OCI-LY1 (cell line): ENCODE measurements at regions not wholly inside any gene's neighbourhood (a gene's known extent, or its start where the extent isn't known, plus 50 kb on each side); places are given as distances from the start of the nearest gene placed in this dataset.

ENCODE experiments used
- H2AFZ ChIP-seq: fragments of 200-600 bp; sonication (generic), shearing (Covaris generic); 2 replicates; pipeline ENCODE4 v1.6.0; 2014; ENCODE audit warnings: antibody characterized with exemption, mild to moderate bottlenecking, low read length
- H3F3A ChIP-seq: fragments of 200-600 bp; sonication (generic), shearing (Covaris generic); 2 replicates; pipeline ENCODE4 v1.6.0; 2014; ENCODE audit warnings: mild to moderate bottlenecking, antibody characterized with exemption, low read length, moderate library complexity; ENCODE audit not compliant: insufficient read depth
- H3K27ac ChIP-seq: fragments of 200-600 bp; sonication (generic); 2 replicates; pipeline ENCODE4 v1.5.1; 2014; ENCODE audit warnings: low read length, mixed run types, mild to moderate bottlenecking, low read depth; ENCODE audit not compliant: poor library complexity, severe bottlenecking
- H3K27me3 ChIP-seq: fragments of 200-600 bp; sonication (generic); 2 replicates; pipeline ENCODE4 v1.6.0; 2014; ENCODE audit warnings: antibody characterized with exemption, mild to moderate bottlenecking, low read length, moderate library complexity; ENCODE audit not compliant: insufficient read depth
- H3K36me3 ChIP-seq: fragments of 200-600 bp; sonication (generic); 2 replicates; pipeline ENCODE4 v1.6.1; 2014; ENCODE audit warnings: mild to moderate bottlenecking, antibody characterized with exemption, low read length, moderate library complexity, mixed read lengths; ENCODE audit not compliant: insufficient read depth
- H3K4me1 ChIP-seq: fragments of 200-600 bp; sonication (generic); 2 replicates; pipeline ENCODE4 v1.5.1; 2014; ENCODE audit warnings: mild to moderate bottlenecking, low read length, moderate library complexity; ENCODE audit not compliant: insufficient read depth, severe bottlenecking
- H3K4me2 ChIP-seq: fragments of 200-600 bp; sonication (generic), shearing (Covaris generic); 2 replicates; pipeline ENCODE4 v1.6.1; 2014; ENCODE audit warnings: low read length
- H3K4me3 ChIP-seq: fragments of 200-600 bp; sonication (generic); 2 replicates; pipeline ENCODE4 v1.5.1; 2014; ENCODE audit warnings: low read length, low read depth, mild to moderate bottlenecking, mixed read lengths; ENCODE audit not compliant: poor library complexity, severe bottlenecking
- H3K79me2 ChIP-seq: fragments of 200-600 bp; shearing (Covaris generic); 2 replicates; pipeline ENCODE4 v1.6.1; 2016; ENCODE audit warnings: mixed run types, low read length, mixed read lengths; ENCODE audit not compliant: insufficient read depth
- H3K9ac ChIP-seq: fragments of 200-600 bp; sonication (generic), shearing (Covaris generic); 2 replicates; pipeline ENCODE4 v1.6.1; 2014; ENCODE audit warnings: mild to moderate bottlenecking, low read length, mixed read lengths
- H3K9me2 ChIP-seq: fragments of 200-600 bp; sonication (generic), shearing (Covaris generic); 2 replicates; pipeline ENCODE4 v1.6.1; 2014; ENCODE audit warnings: low read depth, mild to moderate bottlenecking, low read length, mixed read lengths
- H3K9me3 ChIP-seq: fragments of 200-600 bp; shearing (Covaris generic); 2 replicates; pipeline ENCODE4 v1.6.1; 2014; ENCODE audit warnings: low read length, mixed read lengths
- H4K20me1 ChIP-seq: fragments of 200-600 bp; sonication (generic), shearing (Covaris generic); 2 replicates; pipeline ENCODE4 v1.6.0; 2016; ENCODE audit warnings: mild to moderate bottlenecking, low read length; ENCODE audit not compliant: insufficient read depth
- CTCF ChIP-seq: fragments of 200-600 bp; sonication (generic), shearing (Covaris generic); IDR thresholded peaks from 2 replicates; pipeline ENCODE4 v1.5.1; 2017; ENCODE audit warnings: mild to moderate bottlenecking, antibody characterized with exemption, low read length, moderate library complexity, mixed read lengths
- EZH2 ChIP-seq: fragments of 200-600 bp; sonication (generic), shearing (Covaris generic); IDR thresholded peaks from 2 replicates; pipeline ENCODE4 v1.8.0; 2017; ENCODE audit warnings: borderline replicate concordance, mixed run types, mild to moderate bottlenecking, antibody characterized with exemption, low read length, moderate library complexity, mixed read lengths

GRCh38 chr20:11260611-11261010 is 586.8 kb upstream of the JAG1 start:
- H3K27me3 ChIP-seq = no peaks in the 10 kb centered on the region
- no peaks in the 10 kb centered on the region for H3K4me1 ChIP-seq
- no peak overlapping the region for H3K4me3 ChIP-seq
- H3K9me2 ChIP-seq = no peaks in the 10 kb centered on the region
- no peaks in the 10 kb centered on the region for H4K20me1 ChIP-seq
- H3F3A ChIP-seq = no peaks in the 10 kb centered on the region
- H3K4me2 ChIP-seq = no peak overlapping the region
- no peak overlapping the region for H2AFZ ChIP-seq
- no peaks in the 10 kb centered on the region for H3K79me2 ChIP-seq
- no peaks in the 10 kb centered on the region for H3K9me3 ChIP-seq
- no peaks in the 10 kb centered on the region for H3K36me3 ChIP-seq
- TF ChIP-seq CTCF = no peak
- no peak for TF ChIP-seq EZH2
- no peak overlapping the region for H3K9ac ChIP-seq
- H3K27ac ChIP-seq = no peak overlapping the region

- Histone ChIP-seq H3K79me2 (no peaks in the 10 kb centered on the region), H3K27ac (no peak overlapping the region), H3K36me3 (no peaks in the 10 kb centered on the region), H3K4me1 (no peaks in the 10 kb centered on the region), H3K9me3 (no peaks in the 10 kb centered on the region), H3F3A (no peaks in the 10 kb centered on the region), H2AFZ (no peak overlapping the region), H3K9ac (no peak overlapping the region), H3K4me2 (no peak overlapping the region), H3K4me3 (no peak overlapping the region), H3K9me2 (no peaks in the 10 kb centered on the region), H3K27me3 (no peaks in the 10 kb centered on the region), H4K20me1 (no peaks in the 10 kb centered on the region)
- no peak for TF ChIP-seq EZH2
- TF ChIP-seq CTCF = no peak
Observed at GRCh38 chr20:11261533-11262000, 587.8 kb upstream of the JAG1 start.

GRCh38 chr20:11266571-11266970 is 592.8 kb upstream of the JAG1 start:
- H3K9me2 ChIP-seq = no peaks in the 10 kb centered on the region
- no peak overlapping the region for H3K9ac ChIP-seq
- H4K20me1 ChIP-seq = no peaks in the 10 kb centered on the region
- H3K36me3 ChIP-seq = no peaks in the 10 kb centered on the region
- no peaks in the 10 kb centered on the region for H3K79me2 ChIP-seq
- H3K9me3 ChIP-seq = no peaks in the 10 kb centered on the region
- H3K27ac ChIP-seq = no peak overlapping the region
- no peaks in the 10 kb centered on the region for H3K27me3 ChIP-seq
- no peak overlapping the region for H3K4me2 ChIP-seq
- H3K4me1 ChIP-seq = no peaks in the 10 kb centered on the region
- no peak overlapping the region for H2AFZ ChIP-seq
- TF ChIP-seq CTCF (no peak), EZH2 (no peak)
- H3K4me3 ChIP-seq = no peak overlapping the region
- no peaks in the 10 kb centered on the region for H3F3A ChIP-seq
